HUDEP-2 (cell line): ENCODE measurements at regions not wholly inside any gene's neighbourhood (a gene's known extent, or its start where the extent isn't known, plus 50 kb on each side); places are given as distances from the start of the nearest gene placed in this dataset.
A peak's percentile ranks its signal among the peaks of the same experiment; 100 is the strongest.

Experiments
- DNase-seq, 76 experiments: peaks; one replicate each; lab custom pipeline; 2025; ENCODE audit not compliant: unreplicated experiment in 76 of 76; lab: John Stamatoyannopoulos, UW

DNA sequence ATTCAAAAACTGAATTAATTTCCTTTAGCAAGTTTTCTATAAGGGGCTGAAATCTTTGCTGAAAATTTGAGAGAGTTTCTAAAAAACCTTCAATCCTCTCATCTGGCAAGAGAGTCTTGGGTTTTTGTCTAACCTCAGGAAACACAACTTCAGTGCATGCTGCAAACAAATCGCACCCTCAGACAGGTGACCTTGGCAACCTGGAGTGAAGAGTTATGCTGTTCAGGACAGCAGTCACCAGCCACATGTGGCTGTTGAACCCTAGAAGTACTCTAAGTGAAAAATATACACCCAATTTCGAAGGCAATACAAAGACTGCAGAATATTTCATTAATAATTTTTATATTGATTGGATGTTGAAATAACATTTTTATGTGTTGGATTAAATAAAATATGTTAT lies 184.8 kb downstream of the RPS29 start:
- no peak for DNase-seq

DNA sequence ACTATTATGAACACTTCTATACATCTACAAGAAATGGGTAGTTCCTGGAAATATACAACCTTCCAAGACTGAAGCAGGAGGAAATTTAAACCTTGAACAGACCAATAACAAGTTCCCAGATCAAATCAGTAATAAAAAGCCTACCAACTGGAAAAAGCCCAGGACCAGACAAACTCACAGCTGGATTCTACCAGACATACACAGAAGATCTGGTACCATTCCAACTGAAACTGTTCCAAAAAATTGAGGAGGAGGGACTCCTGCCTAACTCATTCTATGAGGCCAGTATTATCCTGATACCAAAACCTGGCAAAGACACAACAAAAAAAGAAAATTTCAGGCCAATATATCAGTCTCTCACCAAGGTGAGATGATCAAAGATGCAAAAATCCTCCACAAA lies 189.4 kb downstream of the RPS29 start:
- DNase-seq: no peak

DNA sequence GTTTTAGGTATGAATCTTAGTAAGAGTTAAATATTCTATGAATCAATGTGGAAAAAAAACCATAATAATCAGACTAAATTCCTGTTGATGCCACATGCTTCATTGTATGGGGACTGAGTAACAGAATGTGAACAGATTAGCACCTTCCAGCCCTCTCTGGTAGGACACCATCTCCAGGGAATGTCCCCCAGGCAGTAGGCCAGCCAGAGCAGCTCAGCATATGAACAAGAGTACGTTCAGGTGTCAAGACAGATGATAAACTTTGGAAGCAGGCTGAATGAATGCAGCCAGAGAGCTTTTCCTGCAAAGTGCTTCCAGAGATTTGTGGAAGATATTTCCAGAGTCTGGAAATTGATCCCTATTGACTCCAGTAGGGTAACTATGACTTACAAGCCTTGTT lies 204.4 kb downstream of the RPS29 start:
- no peak for DNase-seq

DNA sequence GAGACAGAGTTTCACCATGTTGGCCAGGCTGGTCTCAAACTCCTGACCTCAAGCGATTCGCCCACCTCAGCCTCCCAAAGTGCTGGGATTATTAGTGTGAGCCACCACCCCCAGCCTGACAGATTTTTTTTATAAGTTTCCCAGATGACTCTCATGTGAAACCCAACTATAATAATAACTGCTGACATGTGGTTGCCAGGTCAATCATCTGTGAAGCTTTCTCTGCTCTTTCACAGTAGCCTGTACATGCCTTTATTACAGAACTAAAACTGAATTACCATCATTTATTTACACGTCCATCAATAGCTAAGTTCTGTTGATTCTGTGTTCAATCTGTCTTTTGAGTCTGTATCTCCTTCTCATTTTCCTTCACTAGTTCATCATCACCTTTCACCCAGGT lies 218.5 kb downstream of the RPS29 start:
- DNase-seq: no peak

DNA sequence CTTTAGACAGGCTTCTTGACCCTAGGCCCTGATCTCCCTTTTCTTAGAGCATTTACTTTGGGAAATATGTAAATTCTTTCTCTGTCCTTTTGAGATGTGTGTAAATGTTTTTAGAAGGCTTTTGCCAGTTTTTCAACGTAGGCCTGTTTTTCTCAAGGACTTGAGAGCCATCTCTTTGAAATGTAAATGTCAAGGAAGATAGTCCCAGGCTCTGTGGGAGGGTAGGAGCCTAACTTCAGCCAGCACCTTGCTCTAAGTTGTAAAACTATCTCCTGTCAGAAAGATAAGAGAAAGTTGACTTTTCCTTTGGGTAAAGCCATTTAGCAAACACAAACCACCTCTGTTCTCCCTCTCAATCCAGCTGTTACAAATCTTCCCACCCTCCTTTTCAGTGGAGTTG lies 219.8 kb downstream of the RPS29 start:
- no peak for DNase-seq

DNA sequence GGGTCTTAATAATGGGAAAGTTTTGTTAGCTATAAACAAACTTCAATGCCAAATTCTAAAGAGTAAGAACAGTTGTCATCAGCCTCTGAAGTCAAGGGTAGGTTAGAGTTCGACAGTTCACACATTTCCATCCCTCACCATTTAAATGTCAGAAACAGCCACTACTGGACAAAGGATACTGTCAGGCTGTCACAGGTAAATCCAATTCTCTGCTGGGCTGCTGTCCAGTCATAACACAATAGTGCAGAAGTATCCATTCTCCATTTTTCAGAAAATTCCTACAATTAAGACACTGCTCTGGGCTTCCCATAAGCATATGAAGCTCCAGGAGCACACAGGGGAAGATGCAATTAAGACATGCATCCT lies 221.4 kb downstream of the RPS29 start:
- no peak for DNase-seq

DNA sequence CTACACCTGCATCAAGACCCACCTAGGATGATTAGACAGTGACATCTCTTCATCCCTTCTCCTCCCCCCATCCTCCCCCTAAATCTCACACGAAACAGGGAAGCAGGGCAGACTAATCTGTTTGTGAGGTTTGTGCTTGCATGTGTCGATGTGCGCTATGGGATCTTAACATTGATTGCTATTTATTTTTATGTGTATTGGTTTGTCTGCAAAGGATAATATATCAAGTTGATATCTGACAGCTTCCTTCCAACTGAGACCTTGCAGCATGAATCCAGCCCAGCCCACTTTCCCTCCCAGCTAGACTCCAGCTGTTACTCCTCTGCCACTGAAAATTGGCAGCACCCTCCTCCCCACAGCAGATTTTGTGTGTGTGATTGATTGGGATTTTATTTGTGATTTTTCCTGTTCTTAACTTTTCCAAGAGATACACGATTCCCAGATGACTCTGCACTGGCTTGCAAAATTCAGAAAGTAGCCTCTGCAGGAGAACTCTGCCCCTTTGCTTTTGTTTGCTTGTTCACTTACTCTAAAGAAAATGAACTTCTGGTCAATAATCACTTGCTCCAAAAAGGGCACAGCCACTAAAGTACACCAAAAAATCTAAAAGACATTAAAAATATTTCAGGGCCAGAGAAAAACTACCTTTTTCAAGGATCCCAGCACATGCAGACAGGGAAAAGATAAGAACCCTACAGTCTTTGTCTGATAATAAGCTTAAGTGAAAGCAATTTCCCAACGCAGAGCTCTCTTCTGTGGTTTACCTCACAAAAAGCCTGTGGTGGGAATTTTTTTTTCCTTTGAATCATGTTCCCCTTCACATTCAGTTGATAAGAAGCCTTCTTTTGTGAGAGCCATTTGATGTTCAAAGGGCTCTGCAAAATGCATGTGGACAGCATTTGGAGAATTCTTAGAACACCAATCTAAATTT lies 222.1 kb downstream of the RPS29 start:
- no peak for DNase-seq

DNA sequence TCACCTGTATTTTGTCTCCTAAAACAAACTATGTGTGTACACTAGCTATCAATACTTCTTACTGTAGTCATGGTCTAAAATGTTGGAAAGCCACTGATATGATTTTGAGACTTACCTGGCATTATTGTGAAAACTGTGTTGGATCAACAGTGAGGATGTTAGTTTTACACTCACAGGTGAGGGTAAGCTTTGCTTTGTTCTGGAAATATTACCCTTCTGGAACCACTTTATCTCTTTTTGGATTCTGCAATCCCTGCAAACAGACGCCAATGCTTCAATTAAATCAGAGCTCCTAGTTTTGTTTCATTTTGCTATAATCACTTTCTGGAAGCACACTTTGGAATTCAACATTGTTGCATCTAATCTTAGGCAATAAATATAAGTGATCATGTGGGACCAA lies 223.3 kb downstream of the RPS29 start:
- DNase-seq: no peak

DNA sequence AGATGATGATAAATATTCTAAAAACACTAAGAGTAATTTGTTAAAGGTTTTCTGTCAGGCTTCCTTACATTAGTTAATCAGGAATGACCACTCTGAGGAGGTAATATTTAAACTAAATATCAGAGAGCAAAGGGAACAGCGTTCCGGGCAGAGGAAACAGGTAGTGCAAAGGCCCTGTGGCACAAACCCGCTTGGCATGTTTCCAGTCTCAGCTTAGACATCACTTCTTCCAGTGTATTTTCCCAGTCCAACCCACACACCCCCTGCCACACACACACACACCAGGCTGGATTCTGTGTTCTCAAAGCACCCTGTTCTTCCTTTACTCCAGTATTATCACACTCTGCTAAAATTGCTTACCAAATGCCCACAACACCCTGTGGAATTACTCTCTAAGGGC lies 247.1 kb downstream of the RPS29 start:
- no peak for DNase-seq

DNA sequence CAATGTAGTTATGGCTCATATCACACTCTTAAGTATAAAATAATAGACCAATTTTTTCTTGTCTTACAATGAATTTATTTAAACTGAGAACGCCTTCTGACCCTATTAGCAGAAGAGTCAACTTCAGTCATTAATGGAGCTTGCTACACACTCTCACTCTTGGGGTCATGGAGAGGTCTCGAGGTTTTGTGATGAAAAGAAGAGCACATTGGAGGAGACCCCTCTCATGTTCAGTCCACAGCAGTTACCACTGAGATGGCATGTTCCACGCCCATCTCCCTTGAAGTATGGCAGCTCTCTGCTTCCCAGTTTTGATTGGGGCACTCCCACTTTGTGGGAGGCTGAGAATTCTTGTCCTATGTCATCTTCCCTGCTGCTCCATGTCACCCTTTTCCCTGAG lies 266.4 kb downstream of the RPS29 start:
- DNase-seq: no peak

DNA sequence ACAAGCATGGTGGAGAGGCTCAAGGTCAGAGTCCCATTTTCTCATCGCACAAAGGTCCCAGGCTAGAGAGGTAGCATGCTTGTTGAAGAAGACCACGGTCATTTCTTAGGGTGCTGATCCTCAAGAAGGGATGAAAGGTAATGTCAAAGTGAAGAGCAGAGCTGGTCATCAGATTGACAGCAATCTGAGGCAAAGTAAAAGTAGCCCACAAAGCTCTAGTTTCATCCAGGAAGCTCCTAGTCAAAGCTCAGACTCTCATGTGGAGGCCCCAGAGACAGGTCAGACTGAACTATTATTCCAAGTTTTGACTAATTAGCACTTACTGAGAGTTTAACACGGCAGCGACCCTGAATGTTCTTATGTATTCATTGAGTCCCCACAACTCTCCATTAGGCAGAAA lies 270.6 kb downstream of the RPS29 start:
- DNase-seq: no peak

DNA sequence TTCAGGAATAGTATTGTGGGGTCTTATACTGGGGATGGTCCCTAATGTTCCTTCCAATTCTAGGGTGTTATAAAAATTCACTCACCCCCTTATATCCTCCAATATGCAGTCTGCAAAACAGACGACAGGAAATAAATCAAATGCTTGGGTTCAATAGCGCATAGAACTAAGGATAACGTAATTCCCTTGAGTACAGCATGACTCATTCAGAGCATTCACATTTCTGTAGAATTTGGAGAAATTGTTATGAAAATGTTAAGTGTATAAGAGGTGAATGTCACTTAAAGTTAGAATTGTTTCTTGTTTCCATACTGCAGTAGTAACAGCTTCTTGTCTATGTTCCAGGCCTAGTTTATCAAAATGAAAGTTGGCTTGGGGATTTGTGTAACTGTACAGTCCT lies 271.4 kb downstream of the RPS29 start:
- no peak for DNase-seq

DNA sequence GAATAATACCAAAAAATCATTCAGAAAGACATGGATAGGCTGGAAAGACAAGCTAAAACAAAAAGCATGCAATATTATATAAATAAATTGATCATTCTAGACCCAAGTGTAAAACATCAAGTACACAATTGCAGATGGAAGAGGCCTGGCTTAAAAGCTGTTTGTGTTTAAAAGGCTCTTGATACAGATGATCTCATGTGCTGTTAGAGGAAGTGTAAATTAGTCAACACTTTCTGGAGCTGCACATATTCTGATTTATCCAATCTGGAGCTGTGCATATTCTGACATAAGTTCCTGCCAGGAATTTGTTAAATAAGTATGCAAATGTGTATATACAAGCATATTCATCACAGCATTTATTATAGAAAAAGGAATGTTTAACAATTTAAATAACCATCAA lies 273.1 kb downstream of the RPS29 start:
- no peak for DNase-seq

DNA sequence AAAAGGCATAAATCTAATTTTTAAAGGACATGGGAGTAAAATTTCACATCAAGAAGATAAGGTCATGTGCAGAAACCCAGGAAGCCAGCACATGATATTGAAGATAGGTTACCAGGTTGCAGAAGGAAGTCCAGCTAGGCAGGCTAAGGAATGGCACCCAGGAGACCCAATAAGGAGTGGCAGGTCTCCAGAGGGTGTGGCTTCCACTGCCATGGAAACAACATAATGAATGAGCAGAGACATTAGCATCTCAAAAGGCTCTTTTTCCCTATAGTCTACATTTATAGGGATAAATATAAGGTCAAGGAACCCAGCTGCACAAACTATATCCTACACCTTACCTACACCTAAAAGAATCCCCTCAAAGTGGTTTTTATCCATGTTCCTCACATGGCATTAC lies 275.9 kb downstream of the RPS29 start:
- no peak for DNase-seq

DNA sequence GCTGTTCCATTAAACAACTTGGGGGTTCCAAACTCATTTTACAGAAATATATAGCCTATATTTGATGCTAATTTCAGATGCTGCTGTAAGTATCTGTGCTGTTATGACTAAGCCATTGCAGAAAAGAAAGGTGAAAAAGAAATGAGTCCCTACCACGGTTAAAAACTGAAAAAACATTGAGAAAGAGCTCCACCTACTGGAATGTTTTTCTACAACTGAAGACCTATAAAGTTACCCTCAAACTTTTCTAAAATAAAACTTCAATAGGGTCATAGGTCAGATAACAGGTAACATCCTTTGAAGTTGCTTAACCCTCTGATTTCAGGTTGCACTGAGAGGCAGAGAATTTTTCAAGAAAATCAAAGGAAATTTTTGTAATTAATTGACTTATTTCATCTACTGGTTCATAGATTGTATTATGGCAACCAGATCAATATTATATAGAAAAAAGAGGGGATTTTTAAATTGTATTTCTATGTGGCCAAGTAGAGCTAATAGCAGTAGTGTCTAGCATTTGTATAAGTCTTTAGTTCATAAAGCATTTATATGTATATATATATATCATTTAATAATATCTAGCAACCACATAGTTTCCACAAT lies 279.9 kb downstream of the RPS29 start:
- peak in 5 of 76 experiments; percentile 1 to 19 (median 9) for DNase-seq

DNA sequence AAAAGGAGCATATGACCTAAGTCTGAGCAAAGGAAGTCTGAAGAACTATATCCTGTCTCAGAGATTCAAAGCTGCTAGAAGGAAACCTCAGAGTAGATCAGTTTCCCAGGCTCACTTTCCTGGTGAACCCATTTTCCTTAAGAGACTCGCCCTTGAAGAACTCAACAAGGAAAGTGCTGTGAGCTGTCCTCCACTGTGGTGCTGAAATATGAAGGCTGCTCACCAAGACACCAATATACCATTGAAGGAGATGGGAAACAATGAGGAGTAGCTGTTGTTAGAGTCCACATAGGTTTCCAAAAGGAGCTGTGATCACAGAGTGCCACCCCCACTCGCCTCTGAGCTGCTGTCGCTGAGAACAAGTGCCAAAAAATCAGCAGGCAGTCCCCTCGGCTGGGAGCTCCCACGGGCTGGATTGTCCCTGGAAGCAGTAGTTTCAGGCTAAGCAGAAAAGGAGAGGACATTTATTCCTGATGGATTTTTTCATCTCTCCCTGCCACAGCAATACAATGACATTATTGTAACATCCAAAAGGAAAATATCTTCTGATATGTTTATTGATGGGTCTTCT lies 282.1 kb downstream of the RPS29 start:
- DNase-seq: peak in 9 of 76 experiments; percentile 1 to 25 (median 4)

DNA sequence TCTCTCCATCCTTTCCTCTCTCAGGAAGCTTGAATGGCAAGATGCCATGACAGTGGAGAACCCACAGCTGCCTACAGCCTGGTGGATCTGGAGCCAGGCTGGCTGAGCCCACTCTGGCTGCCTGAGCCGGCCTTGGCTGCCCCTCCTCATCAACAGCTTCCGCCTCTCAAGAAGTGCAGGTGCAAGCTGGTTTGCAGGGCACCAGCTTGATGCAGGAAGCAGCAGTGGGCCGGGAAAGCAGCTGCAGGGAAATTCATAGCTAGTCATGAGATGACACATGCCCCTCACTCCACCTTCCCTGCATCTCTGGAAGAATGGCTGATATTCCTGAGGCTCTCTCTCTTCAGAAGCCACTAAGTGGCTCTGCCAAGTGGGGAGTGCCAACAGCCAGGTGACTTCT lies 289.1 kb downstream of the RPS29 start:
- no peak for DNase-seq

DNA sequence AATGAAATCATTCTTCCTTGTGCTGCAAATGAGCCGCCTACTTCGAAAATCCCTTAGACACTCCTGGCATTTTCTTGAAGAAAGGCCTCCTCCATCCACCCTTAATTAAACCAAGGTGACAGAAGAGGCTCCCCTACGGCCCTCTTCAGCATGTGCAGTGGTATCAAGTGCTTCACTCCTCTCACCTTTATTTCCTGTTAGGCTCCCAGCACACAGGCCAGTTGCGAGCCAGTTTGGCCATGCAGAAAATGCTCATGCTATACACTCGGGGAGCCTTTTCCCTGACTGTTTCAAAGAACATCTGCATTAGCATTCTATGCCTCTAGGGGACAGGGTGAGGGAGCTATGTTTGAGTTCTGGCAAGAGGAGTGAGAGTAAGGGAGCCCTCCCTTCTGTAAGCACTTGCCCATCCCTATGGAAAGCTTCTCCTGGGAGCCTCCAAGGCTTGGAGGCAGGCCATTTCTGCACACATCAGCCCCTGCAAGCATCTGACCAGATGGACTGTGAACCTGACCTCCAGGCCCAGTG lies 291.5 kb downstream of the RPS29 start:
- DNase-seq: no peak

DNA sequence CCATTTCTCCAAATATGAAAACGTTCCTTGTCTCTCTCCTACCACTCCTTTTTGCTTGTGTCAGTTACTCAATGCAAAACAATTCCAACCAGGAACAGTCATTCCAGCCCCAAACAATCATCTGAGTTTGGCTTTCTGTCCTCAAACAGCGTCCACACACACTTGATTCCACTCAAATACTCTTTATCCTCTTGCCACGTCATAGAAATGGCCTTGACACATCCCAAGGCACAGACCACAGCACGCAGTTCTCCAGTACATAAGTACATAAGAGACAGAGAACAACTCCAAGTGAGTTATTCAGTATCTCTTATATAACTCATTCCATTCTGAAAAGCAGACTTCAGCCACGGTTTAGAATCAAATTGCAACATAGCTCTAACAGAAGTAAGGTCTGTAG lies 299.2 kb downstream of the RPS29 start:
- DNase-seq: no peak

DNA sequence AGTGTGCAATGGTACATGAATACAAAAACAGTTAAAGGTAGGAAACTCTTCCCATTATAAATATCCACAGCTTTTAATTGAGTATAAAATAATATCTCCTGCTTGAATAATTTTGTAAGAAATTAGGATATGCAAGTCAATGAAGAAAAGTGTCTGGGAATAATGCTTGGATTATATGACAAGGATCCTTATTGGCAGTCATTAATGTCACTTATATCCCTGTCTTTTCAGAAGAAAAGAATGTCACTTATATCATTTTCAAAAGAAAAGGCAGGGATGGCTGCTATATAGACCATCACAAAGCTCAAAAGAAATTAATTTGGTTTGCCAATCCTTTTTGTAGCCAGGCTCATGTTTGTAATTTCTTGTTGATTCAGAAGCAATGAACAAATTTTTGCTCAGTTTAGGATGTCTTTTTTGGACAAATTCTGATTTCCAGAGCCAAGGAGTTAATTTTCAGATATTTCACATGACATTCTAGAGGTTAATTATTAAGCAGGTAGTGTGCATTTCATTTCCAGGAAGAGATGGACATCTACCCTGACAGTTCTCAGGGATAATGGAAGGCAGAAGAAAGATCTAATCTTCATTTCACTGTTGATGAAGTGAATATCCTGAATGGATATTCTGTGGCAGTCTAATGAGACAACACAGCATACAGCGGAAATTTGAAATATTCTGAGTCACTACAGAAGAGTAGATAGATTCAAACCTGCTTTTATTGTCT lies 299.8 kb downstream of the RPS29 start:
- no peak for DNase-seq

DNA sequence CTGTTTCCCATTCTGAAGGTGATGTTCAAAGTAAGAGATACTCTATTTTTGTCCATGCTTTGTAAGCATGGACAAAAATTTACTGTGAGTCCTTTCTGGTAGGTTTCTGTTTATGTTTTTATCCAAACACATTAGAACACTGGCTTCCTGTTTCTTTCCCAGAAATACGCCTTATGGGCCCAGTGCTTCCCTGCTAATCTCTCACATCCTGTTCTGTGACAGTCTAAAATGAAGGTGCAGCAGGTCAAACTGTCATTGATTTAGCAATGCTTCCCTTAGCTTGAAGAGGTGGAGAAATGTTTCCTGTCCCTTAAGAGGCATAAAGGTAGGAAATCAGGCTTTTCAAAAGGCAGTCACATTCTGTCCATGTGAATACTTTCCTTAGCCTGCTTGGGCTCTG lies 305.6 kb downstream of the RPS29 start:
- no peak for DNase-seq
